HG02970 (cell line): ENCODE measurements at regions not wholly inside any gene's neighbourhood (a gene's known extent, or its start where the extent isn't known, plus 50 kb on each side); places are given as distances from the start of the nearest gene placed in this dataset.

Source experiments
- ATAC-seq: cut with Tn5 transposase; IDR thresholded peaks from one replicate; pipeline ENCODE4 v1.9.1; 2021; ENCODE audit warnings: mild to moderate bottlenecking, moderate library complexity, moderate number of reproducible peaks; ENCODE audit not compliant: unreplicated experiment, low FRiP score

- ATAC-seq, result no peak
Measured at GRCh38 chr4:18404642-18405041, 383.1 kb upstream of the LCORL start.

DNA sequence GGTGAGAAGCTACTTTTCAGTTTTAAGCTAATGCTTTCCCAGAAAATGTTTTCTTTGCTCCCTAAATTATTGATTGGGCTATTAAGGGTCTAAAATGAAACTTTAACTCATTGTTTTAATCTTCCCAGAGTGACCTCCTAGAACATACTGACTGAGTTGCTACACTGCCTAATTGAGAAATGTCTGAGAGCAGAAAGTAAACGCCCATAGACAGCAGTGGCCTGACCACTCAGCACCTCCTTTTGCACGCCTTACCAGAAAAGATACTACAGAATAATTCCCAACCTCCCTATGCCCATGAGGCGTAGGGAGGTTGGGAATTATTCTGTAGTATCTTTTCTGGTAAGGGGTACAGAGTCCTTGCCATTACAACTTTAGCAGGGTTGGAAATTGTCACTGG lies 381.8 kb upstream of the LCORL start:
- ATAC-seq, result no peak

DNA sequence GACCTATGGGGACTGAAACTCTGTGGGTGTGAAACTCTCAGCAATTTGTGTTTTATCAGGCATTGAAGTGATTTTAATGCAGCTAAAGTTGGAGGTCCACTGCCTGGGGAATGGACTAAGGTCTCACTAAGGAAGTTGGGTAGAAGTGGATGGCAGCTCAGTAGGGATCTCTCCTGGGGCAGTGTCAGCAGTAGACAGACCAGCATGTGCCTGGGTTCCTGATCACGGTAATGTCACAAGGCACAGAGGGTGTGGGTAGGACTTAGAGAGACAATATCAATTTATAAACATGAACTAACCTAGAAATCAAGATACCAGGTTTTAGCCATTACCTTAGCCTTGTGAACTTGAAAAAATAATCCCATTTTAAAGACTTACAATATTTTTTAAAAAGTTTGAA lies 380.3 kb upstream of the LCORL start:
- no peak for ATAC-seq

DNA sequence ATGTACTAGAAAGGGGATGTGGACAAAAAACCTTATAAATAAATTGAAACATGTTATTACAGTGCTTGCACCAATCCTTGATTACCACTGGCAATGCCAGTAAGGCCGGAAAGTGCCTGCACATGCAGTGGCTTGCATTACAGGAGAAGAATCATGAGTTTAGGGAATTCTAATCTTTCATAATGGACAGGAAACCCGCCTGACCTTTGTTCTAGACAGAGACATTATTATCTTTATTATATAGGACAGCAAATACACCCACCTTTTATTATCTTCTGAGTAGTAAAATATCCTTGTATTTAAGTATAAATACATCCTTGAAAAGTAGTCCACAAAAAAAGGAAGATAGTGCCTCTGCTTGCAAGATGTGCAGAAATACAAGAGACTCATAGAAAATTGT lies 379.9 kb upstream of the LCORL start:
- ATAC-seq, result no peak

GRCh38 chr4:18398661-18399060 lies 377.1 kb upstream of the LCORL start:
- no peak for ATAC-seq

DNA sequence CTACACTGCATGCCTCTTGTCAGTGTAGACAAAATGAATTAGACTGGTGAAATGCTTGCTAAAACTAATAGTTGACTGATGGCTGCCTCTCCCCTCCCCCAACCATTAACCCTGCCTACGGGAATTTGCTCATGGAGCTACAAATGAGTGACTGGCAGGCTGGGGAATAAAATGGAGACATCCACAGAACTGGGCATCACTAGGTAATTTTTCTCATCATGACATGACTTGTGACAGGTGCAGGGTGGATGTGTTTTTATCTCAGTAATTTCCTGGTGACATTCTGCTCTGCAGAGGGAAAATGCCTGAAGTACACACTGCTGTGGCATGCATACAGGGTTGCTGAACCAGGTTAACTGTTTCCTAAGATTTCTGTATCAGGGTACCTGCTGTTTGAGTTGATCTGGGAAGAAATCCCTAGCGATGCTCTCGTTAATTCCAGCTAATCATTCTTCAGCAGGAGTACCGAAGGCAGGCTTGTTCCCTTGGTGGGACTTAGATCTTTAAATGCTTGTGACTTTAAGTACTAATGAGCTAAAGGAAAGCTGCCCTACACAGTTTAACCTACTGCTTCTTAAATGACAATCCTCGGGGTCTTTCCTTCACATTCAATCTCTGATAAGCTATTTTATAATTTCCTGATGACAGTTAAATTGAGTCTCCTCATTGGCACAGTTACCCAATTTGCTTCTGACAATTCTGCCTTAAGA lies 376.3 kb upstream of the LCORL start:
- no peak for ATAC-seq

DNA sequence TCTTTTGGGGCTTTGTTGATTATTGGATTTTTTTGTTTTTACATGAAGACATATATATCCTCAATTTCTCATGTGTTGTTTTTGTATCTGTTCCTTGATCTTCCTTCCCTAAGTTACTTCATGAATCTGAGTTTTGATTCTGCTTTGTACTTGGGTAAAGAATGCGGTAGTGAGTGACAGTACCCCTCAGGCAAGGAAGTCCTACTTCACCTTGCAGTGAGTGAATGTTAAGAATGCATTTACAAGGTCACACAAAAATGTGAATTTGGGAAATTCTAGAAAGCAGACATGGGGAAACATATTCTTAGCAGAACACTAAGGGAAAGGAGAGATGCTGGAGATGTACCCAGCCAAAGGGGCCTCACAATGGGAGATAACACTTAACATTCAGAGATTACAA lies 373.1 kb upstream of the LCORL start:
- no peak for ATAC-seq

DNA sequence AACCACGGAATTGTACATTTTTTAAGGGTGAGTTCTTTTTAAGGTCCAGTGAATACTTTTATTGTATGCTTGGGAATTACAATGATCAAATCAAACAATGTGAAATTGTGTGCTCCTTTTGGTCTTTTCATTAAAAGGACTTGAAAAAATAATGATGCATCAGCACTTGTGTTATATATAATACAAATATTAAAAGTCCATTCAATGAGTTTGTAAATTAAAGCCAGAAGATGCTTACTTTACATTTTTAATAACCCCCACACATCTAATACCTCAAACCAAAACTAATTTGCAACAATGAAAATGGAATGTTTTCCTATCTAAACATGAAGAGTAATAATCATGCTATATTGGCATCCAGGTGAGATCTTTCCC lies 369.8 kb upstream of the LCORL start:
- no peak for ATAC-seq

GRCh38 chr4:18390655-18391353 lies 369.2 kb upstream of the LCORL start:
- no peak for ATAC-seq

GRCh38 chr4:18389115-18389514 lies 367.6 kb upstream of the LCORL start:
- no peak for ATAC-seq

DNA sequence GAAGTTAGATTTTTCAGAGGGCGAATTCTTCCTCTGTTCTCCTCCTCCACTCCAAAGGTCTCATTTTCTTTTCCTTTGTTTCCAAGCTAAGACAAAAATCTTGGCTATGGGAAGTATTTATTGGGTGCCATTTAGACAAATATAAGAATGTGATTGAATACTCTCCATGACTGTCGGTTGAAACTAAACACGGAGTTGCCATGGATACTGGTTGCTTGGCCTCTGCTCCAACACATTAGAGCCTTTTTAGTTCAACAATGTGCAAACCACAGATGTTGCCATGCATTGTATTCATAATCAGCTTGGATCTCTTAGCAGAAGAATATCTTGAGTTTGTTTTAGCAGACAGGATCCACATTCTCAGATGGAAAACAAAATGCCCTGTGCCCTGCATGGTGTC lies 366.5 kb upstream of the LCORL start:
- ATAC-seq, result no peak

DNA sequence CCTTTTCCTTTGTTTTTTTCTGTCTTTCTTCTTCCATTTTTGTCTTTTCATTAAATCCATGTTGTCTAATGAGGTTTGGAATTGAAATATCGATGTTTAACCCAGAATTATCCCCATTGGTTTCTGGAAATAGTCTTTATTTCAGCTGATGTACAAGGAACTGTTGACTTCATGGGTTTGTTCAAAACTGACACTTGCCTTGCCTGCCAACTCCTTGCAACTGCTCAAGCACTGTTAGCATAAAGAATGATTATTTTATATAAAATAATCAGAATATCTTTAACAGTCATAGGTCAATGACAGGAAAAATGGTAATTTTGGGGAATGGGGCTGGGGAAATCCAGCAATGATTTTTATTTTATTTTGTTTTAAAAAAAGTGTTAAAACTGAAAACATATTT lies 359.6 kb upstream of the LCORL start:
- ATAC-seq, result no peak

DNA sequence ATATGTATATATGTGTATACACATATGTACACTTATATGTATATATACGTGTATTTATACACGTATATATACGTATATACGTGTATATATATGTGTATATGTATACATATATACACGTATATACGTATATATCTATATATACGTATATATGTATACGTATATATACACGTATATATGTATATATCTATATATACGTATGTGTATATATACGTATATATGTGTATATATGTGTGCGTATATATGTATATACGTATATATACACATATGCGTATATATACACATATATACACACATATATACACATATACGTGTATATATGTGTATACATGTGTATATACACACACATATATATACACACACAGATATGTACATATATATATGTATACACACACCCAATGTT lies 348.0 kb upstream of the LCORL start:
- ATAC-seq, result no peak

- ATAC-seq, result peak; percentile 66
Measured at GRCh38 chr4:18366892-18367291, 345.3 kb upstream of the LCORL start.

- no peak for ATAC-seq
Measured at GRCh38 chr4:18366136-18366535, 344.6 kb upstream of the LCORL start.

DNA sequence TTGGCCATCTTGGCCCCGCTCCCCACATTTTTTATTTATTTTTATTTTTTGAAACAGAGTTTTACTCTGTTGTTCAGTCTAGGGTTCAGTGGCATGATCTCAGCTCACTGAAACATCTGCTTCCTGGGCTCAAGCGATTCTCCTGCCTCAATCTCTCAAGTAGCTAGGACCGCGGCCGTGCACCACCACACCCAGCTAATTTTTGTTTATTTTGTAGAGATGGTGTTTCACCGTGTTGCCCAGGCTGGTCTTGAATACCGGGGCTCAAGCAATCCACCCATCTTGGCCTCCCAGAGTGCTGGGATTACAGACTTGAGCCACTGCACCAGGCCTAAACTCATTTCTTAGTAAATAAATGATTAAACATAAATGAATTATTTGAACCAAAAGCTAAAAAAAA lies 322.0 kb upstream of the LCORL start:
- ATAC-seq, result no peak

GRCh38 chr4:18342847-18343246 lies 321.3 kb upstream of the LCORL start:
- ATAC-seq, result no peak

GRCh38 chr4:18321956-18322530 lies 300.5 kb upstream of the LCORL start:
- ATAC-seq, result no peak

DNA sequence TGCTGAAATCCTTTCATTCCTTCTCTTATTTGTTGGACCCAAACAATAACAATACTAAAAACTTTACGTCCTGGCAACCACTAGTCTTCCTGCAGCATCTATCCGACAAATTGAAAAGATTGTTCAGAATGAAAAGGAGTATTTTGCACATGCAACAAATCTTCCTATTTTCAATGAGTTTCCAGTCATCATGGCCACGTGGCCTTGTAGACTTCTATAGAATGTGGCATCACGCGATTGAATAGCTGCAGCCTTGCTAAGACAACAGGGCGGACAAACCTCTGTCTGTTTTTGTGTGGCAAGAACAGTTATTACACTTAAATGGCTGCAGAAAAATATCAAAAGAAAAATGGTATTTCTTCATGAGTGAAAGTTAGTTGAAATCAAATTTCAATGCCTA lies 297.9 kb upstream of the LCORL start:
- ATAC-seq, result no peak

GRCh38 chr4:18318682-18319388 lies 297.3 kb upstream of the LCORL start:
- no peak for ATAC-seq

DNA sequence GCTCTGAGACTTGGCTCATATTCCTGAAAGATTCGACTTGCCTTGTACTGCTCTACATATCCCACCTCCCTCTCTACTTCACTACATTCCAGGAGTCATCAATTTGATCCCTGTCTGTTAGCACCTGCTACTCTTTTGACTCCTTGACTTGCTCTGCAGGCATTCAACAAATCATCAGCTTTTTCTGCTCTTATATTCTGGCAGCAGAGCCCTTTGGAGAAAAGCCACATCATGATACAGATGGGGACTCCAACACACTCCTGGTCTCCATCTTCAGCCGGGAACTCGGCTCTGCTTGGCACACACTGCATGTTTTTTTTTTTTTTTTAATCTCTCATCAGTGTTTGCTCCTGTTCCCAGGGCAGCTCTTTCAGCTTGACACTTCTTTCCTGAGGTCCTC lies 293.2 kb upstream of the LCORL start:
- ATAC-seq, result no peak
